SK-N-SH (cell line): ENCODE measurements at regions not wholly inside any gene's neighbourhood (a gene's known extent, or its start where the extent isn't known, plus 50 kb on each side); places are given as distances from the start of the nearest gene placed in this dataset.

Experiments used
- CTCF ChIP-seq: fragments of 200-600 bp; sonication (generic); IDR thresholded peaks from 2 replicates; pipeline ENCODE4 v1.6.1; 2017; ENCODE audit warnings: antibody characterized with exemption, mild to moderate bottlenecking, moderate library complexity
- ELF1 ChIP-seq: IDR thresholded peaks from 2 replicates; pipeline ENCODE4 v1.4.0; 2012
- EP300 ChIP-seq, 2 experiments: IDR thresholded peaks; 2 replicates each; pipeline versions ENCODE4 v1.4.0 to v1.6.1; 2012; ENCODE audit warnings: borderline replicate concordance in 1 of 2, low read depth in 1 of 2, low read length in 1 of 2
- FOXJ3 ChIP-seq: sonication (generic); formaldehyde crosslinking; IDR thresholded peaks from 2 replicates; pipeline ENCODE4 v1.5.1; 2020; ENCODE audit warnings: mild to moderate bottlenecking, missing genetic modification reagents
- GABPA ChIP-seq: IDR thresholded peaks from 2 replicates; pipeline ENCODE4 v1.4.0; 2012; ENCODE audit warnings: low read depth, mild to moderate bottlenecking
- TAF1 ChIP-seq: IDR thresholded peaks from 2 replicates; pipeline ENCODE4 v1.6.1; 2012; ENCODE audit warnings: low read depth, mild to moderate bottlenecking, low read length, moderate library complexity, borderline replicate concordance
- USF2 ChIP-seq: fragments of 150-350 bp; IDR thresholded peaks from 2 replicates; pipeline ENCODE4 v1.6.1; 2017; ENCODE audit warnings: antibody characterized with exemption, low read length, low read depth, borderline replicate concordance

GRCh38 chr2:67642961-67643360, 245.8 kb downstream of the ETAA1 start:
- TF ChIP-seq CTCF (no peak), GABPA (no peak), TAF1 (no peak), FOXJ3 (no peak), EP300 (IDR thresholded peaks at IDR 0.05; ENCODE audit: borderline replicate concordance in 1 of 2, low read depth in 1 of 2, low read length in 1 of 2) (no peak), USF2 (no peak), ELF1 (no peak)
